ENCODE measurements at regions not wholly inside any gene's neighbourhood (a gene's known extent, or its start where the extent isn't known, plus 50 kb on each side); places are given as distances from the start of the nearest gene placed in this dataset.

DNA sequence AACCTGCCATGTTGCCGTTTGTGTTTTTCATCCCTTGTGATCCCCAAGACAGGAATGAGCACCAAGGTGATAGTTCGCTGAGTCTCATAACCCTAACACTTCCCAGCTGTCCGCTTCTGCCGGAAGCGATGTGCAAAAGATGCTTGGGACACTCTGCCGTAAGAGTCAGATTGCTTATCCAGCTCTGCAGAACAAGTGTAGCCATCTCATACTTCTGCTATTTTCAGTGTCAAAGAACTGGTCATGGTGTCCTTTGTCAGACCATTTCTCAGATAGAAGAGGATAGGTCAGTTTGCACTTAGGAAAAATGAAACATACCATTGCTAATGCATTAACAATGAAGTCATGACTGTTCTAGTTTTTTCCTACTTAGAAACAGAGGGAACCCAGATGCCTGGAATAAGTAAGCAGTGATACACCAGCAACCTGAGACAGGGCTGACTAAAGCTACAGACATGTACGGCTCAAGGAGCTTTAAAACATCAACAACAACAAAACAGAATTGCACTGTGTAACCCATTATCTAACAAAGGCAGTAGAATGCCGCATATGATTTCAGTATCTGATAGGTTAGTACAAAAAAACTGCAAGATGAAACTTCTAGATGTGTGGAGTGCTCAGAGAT lies 134.0 kb upstream of the IL12A start:
- TF ChIP-seq, protein P1, sequence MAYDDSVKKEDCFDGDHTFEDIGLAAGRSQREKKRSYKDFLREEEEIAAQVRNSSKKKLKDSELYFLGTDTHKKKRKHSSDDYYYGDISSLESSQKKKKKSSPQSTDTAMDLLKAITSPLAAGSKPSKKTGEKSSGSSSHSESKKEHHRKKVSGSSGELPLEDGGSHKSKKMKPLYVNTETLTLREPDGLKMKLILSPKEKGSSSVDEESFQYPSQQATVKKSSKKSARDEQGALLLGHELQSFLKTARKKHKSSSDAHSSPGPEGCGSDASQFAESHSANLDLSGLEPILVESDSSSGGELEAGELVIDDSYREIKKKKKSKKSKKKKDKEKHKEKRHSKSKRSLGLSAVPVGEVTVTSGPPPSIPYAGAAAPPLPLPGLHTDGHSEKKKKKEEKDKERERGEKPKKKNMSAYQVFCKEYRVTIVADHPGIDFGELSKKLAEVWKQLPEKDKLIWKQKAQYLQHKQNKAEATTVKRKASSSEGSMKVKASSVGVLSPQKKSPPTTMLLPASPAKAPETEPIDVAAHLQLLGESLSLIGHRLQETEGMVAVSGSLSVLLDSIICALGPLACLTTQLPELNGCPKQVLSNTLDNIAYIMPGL (CRISPR knock-in tag; IDR thresholded peaks at IDR 0.05), result no peak
- TF ChIP-seq PTBP1 (IDR thresholded peaks at IDR 0.05; ENCODE audit: low read depth, low read length) (no peak), PCBP2 (IDR thresholded peaks at IDR 0.05; ENCODE audit: low read depth, low read length, poor library complexity, severe bottlenecking) (no peak), TBP (optimal IDR thresholded peaks at IDR 0.05; ENCODE audit: low read depth, low read length) (no peak), YY1 (IDR thresholded peaks at IDR 0.05; ENCODE audit: borderline replicate concordance in 1 of 3, control insufficient read depth in 1 of 3, extremely low read depth in 1 of 3, insufficient read depth in 3 of 3, insufficient read length in 1 of 3, insufficient replicate concordance in 2 of 3, low read depth in 1 of 3, low read length in 2 of 3) (no peak), RCOR1 (IDR thresholded peaks at IDR 0.05; ENCODE audit: borderline replicate concordance in 1 of 2, low read depth in 2 of 2, low read length in 2 of 2) (no peak), FOS (IDR thresholded peaks at IDR 0.05; ENCODE audit: extremely low read depth, insufficient read length) (no peak), CHCHD3 (CRISPR knock-in tag; IDR thresholded peaks at IDR 0.05) (no peak), ZBTB7A (IDR thresholded peaks at IDR 0.05; ENCODE audit: borderline replicate concordance, control insufficient read depth, low read depth, low read length) (no peak), SP2 (IDR thresholded peaks at IDR 0.05; ENCODE audit: extremely low read depth, low read depth, low read length, poor library complexity, severe bottlenecking) (no peak), JUND (IDR thresholded peaks at IDR 0.05; ENCODE audit: borderline replicate concordance, low read depth, low read length) (no peak), JUND (tag; IDR thresholded peaks at IDR 0.05; ENCODE audit: borderline replicate concordance, low read depth, low read length) (no peak)
- TF ChIP-seq, protein P2, sequence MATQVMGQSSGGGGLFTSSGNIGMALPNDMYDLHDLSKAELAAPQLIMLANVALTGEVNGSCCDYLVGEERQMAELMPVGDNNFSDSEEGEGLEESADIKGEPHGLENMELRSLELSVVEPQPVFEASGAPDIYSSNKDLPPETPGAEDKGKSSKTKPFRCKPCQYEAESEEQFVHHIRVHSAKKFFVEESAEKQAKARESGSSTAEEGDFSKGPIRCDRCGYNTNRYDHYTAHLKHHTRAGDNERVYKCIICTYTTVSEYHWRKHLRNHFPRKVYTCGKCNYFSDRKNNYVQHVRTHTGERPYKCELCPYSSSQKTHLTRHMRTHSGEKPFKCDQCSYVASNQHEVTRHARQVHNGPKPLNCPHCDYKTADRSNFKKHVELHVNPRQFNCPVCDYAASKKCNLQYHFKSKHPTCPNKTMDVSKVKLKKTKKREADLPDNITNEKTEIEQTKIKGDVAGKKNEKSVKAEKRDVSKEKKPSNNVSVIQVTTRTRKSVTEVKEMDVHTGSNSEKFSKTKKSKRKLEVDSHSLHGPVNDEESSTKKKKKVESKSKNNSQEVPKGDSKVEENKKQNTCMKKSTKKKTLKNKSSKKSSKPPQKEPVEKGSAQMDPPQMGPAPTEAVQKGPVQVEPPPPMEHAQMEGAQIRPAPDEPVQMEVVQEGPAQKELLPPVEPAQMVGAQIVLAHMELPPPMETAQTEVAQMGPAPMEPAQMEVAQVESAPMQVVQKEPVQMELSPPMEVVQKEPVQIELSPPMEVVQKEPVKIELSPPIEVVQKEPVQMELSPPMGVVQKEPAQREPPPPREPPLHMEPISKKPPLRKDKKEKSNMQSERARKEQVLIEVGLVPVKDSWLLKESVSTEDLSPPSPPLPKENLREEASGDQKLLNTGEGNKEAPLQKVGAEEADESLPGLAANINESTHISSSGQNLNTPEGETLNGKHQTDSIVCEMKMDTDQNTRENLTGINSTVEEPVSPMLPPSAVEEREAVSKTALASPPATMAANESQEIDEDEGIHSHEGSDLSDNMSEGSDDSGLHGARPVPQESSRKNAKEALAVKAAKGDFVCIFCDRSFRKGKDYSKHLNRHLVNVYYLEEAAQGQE (IDR thresholded peaks at IDR 0.05; ENCODE audit: borderline replicate concordance), result no peak
- TF ChIP-seq, protein P2 (CRISPR knock-in tag; IDR thresholded peaks at IDR 0.05; ENCODE audit: low read depth), result no peak
- TF ChIP-seq, protein P3, sequence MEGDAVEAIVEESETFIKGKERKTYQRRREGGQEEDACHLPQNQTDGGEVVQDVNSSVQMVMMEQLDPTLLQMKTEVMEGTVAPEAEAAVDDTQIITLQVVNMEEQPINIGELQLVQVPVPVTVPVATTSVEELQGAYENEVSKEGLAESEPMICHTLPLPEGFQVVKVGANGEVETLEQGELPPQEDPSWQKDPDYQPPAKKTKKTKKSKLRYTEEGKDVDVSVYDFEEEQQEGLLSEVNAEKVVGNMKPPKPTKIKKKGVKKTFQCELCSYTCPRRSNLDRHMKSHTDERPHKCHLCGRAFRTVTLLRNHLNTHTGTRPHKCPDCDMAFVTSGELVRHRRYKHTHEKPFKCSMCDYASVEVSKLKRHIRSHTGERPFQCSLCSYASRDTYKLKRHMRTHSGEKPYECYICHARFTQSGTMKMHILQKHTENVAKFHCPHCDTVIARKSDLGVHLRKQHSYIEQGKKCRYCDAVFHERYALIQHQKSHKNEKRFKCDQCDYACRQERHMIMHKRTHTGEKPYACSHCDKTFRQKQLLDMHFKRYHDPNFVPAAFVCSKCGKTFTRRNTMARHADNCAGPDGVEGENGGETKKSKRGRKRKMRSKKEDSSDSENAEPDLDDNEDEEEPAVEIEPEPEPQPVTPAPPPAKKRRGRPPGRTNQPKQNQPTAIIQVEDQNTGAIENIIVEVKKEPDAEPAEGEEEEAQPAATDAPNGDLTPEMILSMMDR (IDR thresholded peaks at IDR 0.05 in 2 of 3, conservative IDR thresholded peaks at IDR 0.05 in 1 of 3; ENCODE audit: insufficient read depth in 2 of 3, low read depth in 1 of 3, low read length in 3 of 3), result no peak
